ENCODE measurements at regions not wholly inside any gene's neighbourhood (a gene's known extent, or its start where the extent isn't known, plus 50 kb on each side); places are given as distances from the start of the nearest gene placed in this dataset.

- TF ChIP-seq POLR2A (IDR thresholded peaks at IDR 0.05) (no peak), CTCF (IDR thresholded peaks at IDR 0.05) (no peak)
Measured at GRCh38 chr6:63418741-63419140, 99.0 kb upstream of the LGSN start.
